ENCODE measurements at regions not wholly inside any gene's neighbourhood (a gene's known extent, or its start where the extent isn't known, plus 50 kb on each side); places are given as distances from the start of the nearest gene placed in this dataset.
A peak's percentile ranks its signal among the peaks of the same experiment; 100 is the strongest.

DNA sequence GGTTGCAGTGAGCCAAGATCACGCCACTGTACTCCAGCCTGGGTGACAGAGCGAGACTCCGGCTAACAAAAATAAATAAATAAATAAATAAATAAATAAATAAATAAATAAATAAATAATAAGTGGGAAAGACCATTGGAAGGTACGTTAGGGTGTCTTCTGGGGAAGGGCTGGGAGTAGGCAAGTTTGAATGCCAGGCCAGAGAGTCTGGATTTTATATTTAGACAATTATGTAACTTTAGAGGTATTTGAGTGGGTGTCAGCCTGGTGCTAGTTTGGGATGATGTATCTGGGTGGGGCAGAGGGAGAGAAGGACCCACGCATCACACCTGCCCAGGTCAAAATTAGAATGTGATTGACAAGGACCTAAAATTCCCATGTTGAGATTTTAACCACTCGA is 73.1 kb upstream of the PRNP start:
- DNase-seq: no peak
- Histone ChIP-seq H3K27me3 (ENCODE audit: insufficient read depth, low read depth, severe bottlenecking) (no peaks in the 10 kb centered on the region), H3K9me3 (ENCODE audit: severe bottlenecking) (no peaks in the 10 kb centered on the region), H3K4me3 (ENCODE audit: low read depth, low read length) (no peak overlapping the region), H3K36me3 (no peaks in the 10 kb centered on the region), H3K27ac (no peak overlapping the region)
- TF ChIP-seq, protein P1, sequence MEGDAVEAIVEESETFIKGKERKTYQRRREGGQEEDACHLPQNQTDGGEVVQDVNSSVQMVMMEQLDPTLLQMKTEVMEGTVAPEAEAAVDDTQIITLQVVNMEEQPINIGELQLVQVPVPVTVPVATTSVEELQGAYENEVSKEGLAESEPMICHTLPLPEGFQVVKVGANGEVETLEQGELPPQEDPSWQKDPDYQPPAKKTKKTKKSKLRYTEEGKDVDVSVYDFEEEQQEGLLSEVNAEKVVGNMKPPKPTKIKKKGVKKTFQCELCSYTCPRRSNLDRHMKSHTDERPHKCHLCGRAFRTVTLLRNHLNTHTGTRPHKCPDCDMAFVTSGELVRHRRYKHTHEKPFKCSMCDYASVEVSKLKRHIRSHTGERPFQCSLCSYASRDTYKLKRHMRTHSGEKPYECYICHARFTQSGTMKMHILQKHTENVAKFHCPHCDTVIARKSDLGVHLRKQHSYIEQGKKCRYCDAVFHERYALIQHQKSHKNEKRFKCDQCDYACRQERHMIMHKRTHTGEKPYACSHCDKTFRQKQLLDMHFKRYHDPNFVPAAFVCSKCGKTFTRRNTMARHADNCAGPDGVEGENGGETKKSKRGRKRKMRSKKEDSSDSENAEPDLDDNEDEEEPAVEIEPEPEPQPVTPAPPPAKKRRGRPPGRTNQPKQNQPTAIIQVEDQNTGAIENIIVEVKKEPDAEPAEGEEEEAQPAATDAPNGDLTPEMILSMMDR (IDR thresholded peaks at IDR 0.05; ENCODE audit: low read depth, low read length): no peak

DNA sequence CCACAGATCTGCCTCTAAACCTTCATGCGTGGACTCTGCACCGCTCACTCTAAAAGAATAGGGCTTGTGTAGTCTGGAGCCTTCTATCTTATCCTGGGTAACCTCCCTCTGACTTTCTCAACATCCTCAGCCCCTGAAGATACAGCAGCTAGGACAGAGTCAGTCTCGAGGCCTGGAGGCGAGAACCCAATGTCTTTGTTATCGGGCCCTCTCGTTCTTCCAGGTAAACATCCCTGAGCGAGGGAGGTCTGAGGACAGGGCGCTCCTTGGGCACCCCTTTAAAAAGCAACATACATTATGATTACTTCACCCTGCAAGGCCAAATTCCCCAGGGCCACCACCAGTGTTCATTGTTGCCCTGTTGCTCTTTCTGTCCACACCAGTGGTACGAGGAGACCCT is 75.4 kb upstream of the PRNP start:
- Histone ChIP-seq H3K4me3 (ENCODE audit: low read depth, low read length) (no peak overlapping the region), H3K9me3 (ENCODE audit: severe bottlenecking) (no peaks in the 10 kb centered on the region), H3K27ac (no peak overlapping the region), H3K27me3 (ENCODE audit: insufficient read depth, low read depth, severe bottlenecking) (no peaks in the 10 kb centered on the region), H3K36me3 (no peaks in the 10 kb centered on the region)
- TF ChIP-seq, protein P1 (IDR thresholded peaks at IDR 0.05; ENCODE audit: low read depth, low read length): no peak
- DNase-seq: no peak

DNA sequence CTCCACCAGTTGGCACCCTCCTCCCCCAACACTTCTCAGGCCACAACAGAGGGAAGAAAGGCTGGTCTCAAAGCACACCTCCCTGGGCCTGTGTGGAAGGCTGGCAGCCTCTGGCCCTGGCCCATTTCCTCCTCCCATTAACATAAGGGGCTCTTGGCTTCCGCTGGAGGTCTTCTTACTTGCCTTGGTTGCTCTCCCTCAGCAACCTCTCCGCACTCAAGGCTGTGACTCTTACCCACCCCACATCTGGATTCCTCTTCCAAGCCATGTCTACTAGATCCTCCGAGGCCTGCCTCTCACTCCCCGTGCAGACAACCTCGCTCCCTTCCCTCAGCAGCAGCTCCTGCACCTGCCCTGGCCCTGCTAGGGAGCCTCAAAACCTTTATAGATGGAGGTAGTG is 76.7 kb upstream of the PRNP start:
- TF ChIP-seq, protein P1 (IDR thresholded peaks at IDR 0.05; ENCODE audit: low read depth, low read length): no peak
- DNase-seq: no peak
- no peaks in the 10 kb centered on the region for H3K36me3 ChIP-seq
- H3K27me3 ChIP-seq (ENCODE audit: insufficient read depth, low read depth, severe bottlenecking): no peaks in the 10 kb centered on the region
- no peak overlapping the region for H3K4me3 ChIP-seq (ENCODE audit: low read depth, low read length)
- no peak overlapping the region for H3K27ac ChIP-seq
- H3K9me3 ChIP-seq (ENCODE audit: severe bottlenecking): no peaks in the 10 kb centered on the region

DNA sequence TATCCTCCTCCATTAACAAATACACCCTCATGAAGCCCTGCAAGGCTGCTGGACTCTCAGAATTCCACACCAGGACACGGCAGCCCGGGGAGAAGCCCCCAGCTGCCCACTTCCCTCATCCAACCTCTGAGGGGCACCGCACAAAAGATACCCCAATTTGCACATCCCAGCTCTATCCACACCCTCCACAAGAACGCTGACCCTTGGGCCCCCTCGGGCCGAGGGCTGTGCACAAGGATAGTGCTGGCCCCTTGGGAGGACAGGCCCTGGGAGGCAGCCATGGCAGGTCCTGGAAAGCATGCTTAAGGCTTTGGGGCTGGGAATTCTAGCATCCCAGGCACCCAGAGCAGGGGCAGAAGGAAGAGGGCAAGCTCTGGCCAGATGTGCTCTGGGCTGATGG is 77.4 kb upstream of the PRNP start:
- H3K27ac ChIP-seq: no peak overlapping the region
- DNase-seq: no peak
- H3K36me3 ChIP-seq: no peaks in the 10 kb centered on the region
- no peak overlapping the region for H3K4me3 ChIP-seq (ENCODE audit: low read depth, low read length)
- TF ChIP-seq, protein P1 (IDR thresholded peaks at IDR 0.05; ENCODE audit: low read depth, low read length): no peak
- no peaks in the 10 kb centered on the region for H3K9me3 ChIP-seq (ENCODE audit: severe bottlenecking)
- H3K27me3 ChIP-seq (ENCODE audit: insufficient read depth, low read depth, severe bottlenecking): no peaks in the 10 kb centered on the region

DNA sequence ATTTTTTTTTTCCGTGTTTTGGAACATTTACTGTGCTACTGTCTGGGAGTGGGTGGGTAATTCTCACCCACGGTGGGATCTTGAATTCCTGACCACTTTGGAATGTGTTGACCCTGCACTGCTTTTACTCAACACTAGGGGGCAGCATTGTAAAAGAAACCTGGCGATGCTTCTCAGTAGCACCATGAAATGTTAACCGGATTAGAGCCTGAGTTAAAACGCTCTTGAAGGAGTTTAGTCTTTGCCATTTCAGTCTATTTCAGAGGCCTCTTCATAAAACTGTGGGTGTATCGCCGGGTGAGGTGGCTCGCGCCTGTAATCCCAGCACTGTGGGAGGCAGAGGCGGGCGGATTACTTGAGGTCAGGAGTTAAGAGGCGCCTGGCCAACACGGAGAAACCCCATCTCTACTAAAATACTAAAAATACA is 79.0 kb upstream of the PRNP start:
- H3K27me3 ChIP-seq (ENCODE audit: insufficient read depth, low read depth, severe bottlenecking): no peaks in the 10 kb centered on the region
- H3K27ac ChIP-seq: no peak overlapping the region
- H3K36me3 ChIP-seq: no peaks in the 10 kb centered on the region
- H3K4me3 ChIP-seq (ENCODE audit: low read depth, low read length): no peak overlapping the region
- TF ChIP-seq, protein P1 (IDR thresholded peaks at IDR 0.05; ENCODE audit: low read depth, low read length): peak; percentile 73
- no peaks in the 10 kb centered on the region for H3K9me3 ChIP-seq (ENCODE audit: severe bottlenecking)
- DNase-seq: peak; percentile 71

DNA sequence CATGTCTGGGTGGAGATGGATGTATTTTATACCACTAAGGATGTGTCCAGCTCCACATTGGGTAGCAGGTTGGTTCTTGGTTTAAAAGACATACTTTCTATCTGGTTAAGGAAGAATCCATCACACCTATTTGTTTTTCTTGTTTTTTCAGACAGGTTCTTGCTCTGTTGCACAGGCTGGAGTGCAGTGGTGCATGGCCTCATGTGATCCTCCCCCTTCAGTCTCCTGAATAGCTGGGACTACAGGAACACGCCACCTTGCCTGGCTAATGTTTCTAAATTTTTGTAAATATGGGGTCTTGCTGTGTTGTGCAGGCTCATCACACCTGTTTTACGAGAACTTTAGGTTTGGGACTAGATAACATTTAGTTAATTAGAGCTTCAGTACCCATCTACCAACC is 80.2 kb upstream of the PRNP start:
- Histone ChIP-seq H3K4me3 (ENCODE audit: low read depth, low read length) (no peak overlapping the region), H3K9me3 (ENCODE audit: severe bottlenecking) (no peaks in the 10 kb centered on the region), H3K27me3 (ENCODE audit: insufficient read depth, low read depth, severe bottlenecking) (no peaks in the 10 kb centered on the region), H3K36me3 (no peaks in the 10 kb centered on the region), H3K27ac (no peak overlapping the region)
- no peak for DNase-seq
- TF ChIP-seq, protein P1 (IDR thresholded peaks at IDR 0.05; ENCODE audit: low read depth, low read length): no peak

All from WERI-Rb-1 (cell line).